AG09309 (cell line): ENCODE measurements at regions not wholly inside any gene's neighbourhood (a gene's known extent, or its start where the extent isn't known, plus 50 kb on each side); places are given as distances from the start of the nearest gene placed in this dataset.

Experiments used
- DNase-seq: peaks from one replicate; pipeline ENCODE4 v3.0.0-alpha.2; 2010; ENCODE audit warnings: low read depth
- H3K4me3 ChIP-seq: 2 replicates; pipeline ENCODE4 v1.5.1; 2011; ENCODE audit warnings: mild to moderate bottlenecking, low read depth, low read length, moderate library complexity; ENCODE audit not compliant: control insufficient read depth
- TF ChIP-seq, protein P1 (sequence below): IDR thresholded peaks from 2 replicates; pipeline ENCODE4 v1.5.1; 2011; ENCODE audit warnings: mild to moderate bottlenecking, low read depth, low read length, inconsistent platforms; ENCODE audit not compliant: insufficient read depth, control insufficient read depth; ENCODE audit errors: missing control alignments

DNA sequence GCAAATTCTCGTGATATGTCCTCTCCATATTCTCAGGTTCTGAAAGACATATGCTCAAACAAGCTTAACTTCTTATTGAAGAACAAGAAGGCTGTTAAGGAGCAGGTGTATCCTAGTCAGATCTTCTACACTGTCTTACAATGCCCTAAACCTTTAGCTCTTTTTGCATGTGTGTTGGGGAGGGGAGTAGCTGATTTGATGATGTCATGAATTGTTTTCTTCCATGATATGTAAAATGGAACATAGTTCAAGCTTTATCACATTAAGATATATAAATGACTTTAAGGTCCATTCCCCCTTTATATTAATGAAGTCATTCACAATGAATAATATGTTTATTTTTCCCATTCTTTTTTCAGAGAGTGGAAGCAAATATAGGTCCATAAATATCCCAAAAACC, 332.5 kb upstream of the FAM241A start:
- no peak for DNase-seq
- TF ChIP-seq, protein P1, sequence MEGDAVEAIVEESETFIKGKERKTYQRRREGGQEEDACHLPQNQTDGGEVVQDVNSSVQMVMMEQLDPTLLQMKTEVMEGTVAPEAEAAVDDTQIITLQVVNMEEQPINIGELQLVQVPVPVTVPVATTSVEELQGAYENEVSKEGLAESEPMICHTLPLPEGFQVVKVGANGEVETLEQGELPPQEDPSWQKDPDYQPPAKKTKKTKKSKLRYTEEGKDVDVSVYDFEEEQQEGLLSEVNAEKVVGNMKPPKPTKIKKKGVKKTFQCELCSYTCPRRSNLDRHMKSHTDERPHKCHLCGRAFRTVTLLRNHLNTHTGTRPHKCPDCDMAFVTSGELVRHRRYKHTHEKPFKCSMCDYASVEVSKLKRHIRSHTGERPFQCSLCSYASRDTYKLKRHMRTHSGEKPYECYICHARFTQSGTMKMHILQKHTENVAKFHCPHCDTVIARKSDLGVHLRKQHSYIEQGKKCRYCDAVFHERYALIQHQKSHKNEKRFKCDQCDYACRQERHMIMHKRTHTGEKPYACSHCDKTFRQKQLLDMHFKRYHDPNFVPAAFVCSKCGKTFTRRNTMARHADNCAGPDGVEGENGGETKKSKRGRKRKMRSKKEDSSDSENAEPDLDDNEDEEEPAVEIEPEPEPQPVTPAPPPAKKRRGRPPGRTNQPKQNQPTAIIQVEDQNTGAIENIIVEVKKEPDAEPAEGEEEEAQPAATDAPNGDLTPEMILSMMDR, result no peak
- H3K4me3 ChIP-seq, result no peak overlapping the region

DNA sequence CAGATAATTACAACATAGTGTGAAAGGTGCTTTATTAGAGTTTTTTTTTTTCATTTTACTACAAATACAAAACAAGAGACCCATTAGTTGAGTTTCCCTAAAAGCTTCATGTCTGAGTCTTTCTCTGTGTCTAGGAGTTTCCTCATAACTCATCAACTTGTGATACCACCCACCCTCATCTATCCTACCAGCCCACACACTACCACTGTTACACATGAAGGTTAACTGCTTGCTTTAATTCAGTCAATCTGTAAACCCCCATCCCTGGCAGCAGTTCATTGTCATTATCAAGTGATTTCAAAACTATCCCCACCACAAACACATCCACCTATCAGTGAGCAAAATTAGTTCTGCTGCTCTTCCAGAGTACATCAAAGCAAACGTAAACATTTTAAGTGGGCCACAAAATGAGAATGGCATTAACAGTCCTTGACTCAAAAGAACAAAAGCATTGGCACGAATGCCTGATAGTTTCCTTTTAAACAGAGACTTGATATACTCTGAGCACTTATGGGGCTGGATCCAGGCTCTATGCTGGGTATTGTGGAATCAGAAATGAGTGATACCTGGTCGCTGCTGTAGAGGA, 331.6 kb upstream of the FAM241A start:
- H3K4me3 ChIP-seq, result no peak overlapping the region
- TF ChIP-seq, protein P1, result no peak
- DNase-seq, result no peak

DNA sequence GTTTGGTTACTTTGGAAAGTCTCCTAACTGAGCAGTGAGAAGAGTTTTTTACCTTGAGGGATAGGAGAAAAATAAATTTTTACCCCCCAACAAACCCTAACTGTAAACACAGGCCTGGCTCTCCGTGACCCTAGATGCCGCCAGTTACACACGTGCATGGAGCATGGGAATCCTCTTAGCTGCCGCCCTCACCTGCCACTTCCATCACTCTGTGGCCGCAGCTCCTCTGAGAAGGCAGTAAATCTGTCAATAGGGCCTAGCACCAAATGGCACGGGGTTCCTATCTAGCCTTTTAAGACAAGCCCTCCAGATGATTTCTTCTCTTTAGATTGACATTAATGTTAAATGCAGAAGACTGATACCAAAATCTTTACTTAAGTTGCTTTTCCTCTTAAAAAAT, 330.3 kb upstream of the FAM241A start:
- no peak for DNase-seq
- H3K4me3 ChIP-seq, result no peak overlapping the region
- TF ChIP-seq, protein P1, result no peak

DNA sequence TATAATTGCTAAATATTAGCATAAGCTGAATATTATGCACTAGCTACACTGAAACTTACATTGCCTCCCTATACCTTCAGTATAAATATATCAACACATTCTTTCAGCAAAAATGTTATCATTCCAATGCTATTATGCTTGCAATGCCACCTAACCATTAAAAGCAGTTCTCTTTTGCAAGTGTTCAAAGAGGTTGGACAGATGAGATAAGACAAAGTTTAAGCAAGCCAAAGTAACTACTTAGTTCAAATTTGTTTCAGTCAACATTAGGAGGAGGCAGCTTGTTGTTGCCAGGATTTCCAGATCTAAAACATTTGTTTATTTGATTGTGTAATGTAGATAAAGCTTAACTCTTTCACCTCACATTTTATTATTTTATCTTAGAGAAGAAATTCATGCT, 323.9 kb upstream of the FAM241A start:
- TF ChIP-seq, protein P1, result no peak
- DNase-seq, result no peak
- H3K4me3 ChIP-seq, result no peak overlapping the region

DNA sequence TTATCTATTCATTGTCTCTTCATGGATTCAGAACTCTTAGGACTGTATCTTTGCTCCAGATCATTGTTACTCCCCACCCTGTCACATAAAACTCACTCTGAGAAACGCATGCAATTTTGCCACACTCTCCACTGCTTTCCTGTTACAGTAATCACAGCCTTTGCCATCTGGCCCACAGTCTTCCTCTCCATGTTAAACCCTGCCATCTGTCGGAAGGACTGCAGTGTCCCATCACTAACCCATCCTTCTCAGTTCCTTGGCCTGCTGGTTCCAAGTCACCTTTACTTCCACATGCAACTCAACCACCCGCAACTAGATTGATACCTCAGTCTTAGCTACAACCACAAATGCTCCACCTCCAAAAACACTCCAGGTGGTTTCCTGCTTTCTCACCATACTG, 308.7 kb upstream of the FAM241A start:
- no peak overlapping the region for H3K4me3 ChIP-seq
- DNase-seq, result no peak
- TF ChIP-seq, protein P1, result no peak

DNA sequence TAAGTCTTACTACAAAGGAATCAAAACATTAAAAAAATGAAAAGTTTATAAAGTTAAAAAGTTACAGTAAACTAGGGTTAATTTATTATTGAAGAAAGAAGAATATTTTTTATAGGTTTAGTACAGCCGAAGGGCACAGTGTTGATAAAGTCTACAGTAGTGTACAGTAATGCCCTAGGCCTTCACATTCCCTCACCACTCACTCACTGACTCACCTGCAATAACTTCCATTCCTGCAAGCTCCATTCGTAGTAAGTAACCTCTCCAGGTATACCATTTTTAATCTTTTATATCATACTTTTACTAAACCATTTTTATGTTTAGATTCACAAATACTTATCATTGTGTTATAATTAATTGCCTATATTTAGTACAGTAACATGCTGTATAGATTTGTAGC, 307.5 kb upstream of the FAM241A start:
- TF ChIP-seq, protein P1, result no peak
- H3K4me3 ChIP-seq, result no peak overlapping the region
- DNase-seq, result no peak
